ENCODE measurements at regions not wholly inside any gene's neighbourhood (a gene's known extent, or its start where the extent isn't known, plus 50 kb on each side); places are given as distances from the start of the nearest gene placed in this dataset.

- H3K4me3 ChIP-seq (ENCODE audit: low read depth, low read length): no peak overlapping the region
- TF ChIP-seq, protein P1, sequence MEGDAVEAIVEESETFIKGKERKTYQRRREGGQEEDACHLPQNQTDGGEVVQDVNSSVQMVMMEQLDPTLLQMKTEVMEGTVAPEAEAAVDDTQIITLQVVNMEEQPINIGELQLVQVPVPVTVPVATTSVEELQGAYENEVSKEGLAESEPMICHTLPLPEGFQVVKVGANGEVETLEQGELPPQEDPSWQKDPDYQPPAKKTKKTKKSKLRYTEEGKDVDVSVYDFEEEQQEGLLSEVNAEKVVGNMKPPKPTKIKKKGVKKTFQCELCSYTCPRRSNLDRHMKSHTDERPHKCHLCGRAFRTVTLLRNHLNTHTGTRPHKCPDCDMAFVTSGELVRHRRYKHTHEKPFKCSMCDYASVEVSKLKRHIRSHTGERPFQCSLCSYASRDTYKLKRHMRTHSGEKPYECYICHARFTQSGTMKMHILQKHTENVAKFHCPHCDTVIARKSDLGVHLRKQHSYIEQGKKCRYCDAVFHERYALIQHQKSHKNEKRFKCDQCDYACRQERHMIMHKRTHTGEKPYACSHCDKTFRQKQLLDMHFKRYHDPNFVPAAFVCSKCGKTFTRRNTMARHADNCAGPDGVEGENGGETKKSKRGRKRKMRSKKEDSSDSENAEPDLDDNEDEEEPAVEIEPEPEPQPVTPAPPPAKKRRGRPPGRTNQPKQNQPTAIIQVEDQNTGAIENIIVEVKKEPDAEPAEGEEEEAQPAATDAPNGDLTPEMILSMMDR (conservative IDR thresholded peaks at IDR 0.05; ENCODE audit: low read depth, low read length): no peak
- no peak for DNase-seq (ENCODE audit: low read depth)
These were observed 146.1 kb upstream of the NOL4 start for GRCh38 chr18:34370704-34371395.

GRCh38 chr18:34380326-34380725 lies 155.6 kb upstream of the NOL4 start:
- DNase-seq (ENCODE audit: low read depth): no peak
- TF ChIP-seq, protein P1 (conservative IDR thresholded peaks at IDR 0.05; ENCODE audit: low read depth, low read length): no peak
- no peak overlapping the region for H3K4me3 ChIP-seq (ENCODE audit: low read depth, low read length)

DNA sequence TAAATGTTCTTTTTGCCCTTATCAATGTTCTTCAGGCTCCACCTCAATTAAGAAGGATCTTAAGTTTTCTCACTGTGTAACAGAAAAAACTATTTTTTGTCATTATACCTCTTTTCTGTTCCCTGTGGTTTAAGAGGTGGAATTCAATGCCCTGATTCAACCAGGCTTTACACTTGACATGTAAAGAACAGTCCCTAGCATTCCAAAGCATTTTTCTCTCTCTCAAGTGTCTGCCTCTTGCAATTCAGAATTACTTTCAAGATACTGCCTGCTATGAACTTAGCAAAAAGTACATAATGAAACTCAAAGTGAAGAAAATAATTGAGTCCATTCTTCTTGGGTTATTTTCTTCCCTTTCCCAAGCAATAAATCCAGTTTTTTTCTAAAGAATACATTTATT lies 160.6 kb upstream of the NOL4 start:
- DNase-seq (ENCODE audit: low read depth): no peak

GRCh38 chr18:34386803-34387202 lies 162.1 kb upstream of the NOL4 start:
- H3K4me3 ChIP-seq (ENCODE audit: low read depth, low read length): no peak overlapping the region
- TF ChIP-seq, protein P1 (conservative IDR thresholded peaks at IDR 0.05; ENCODE audit: low read depth, low read length): no peak
- no peak for DNase-seq (ENCODE audit: low read depth)

More for the DNA sequence above, 160.6 kb upstream of the NOL4 start:
- TF ChIP-seq, protein P1 (conservative IDR thresholded peaks at IDR 0.05; ENCODE audit: low read depth, low read length): no peak
- no peak overlapping the region for H3K4me3 ChIP-seq (ENCODE audit: low read depth, low read length)

DNA sequence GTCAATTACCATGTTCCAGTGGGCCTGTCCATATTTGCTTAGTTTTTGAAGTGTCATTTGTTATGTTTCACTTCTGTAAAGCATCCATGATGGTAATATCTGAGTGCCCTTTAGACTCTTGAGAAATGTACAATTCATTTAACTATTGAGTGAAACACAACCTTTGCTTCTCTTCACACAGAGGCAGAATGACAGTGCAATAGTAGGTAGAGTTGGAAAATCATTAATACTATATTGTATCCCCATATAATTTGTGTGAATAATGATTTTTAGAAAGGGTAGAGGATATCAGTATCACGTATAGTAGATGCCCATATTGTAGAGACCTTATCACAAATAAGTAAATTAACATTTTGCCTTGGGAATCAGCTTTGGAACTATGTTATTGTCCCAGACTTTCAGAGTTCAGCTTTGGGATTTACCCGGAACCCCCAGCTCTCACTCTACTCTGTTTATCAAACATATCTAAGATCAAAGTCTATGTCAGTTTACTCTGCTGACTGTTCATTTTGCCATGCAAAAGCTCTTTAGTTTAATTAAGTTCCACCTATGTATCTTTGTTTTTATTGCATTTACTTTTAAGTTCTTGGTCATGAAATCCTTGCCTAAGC lies 172.7 kb upstream of the NOL4 start:
- TF ChIP-seq, protein P1 (conservative IDR thresholded peaks at IDR 0.05; ENCODE audit: low read depth, low read length): no peak
- no peak overlapping the region for H3K4me3 ChIP-seq (ENCODE audit: low read depth, low read length)
- no peak for DNase-seq (ENCODE audit: low read depth)

- TF ChIP-seq, protein P1 (conservative IDR thresholded peaks at IDR 0.05; ENCODE audit: low read depth, low read length): no peak
- DNase-seq (ENCODE audit: low read depth): no peak
- no peak overlapping the region for H3K4me3 ChIP-seq (ENCODE audit: low read depth, low read length)
These were observed 175.2 kb upstream of the NOL4 start for GRCh38 chr18:34399892-34400291.

DNA sequence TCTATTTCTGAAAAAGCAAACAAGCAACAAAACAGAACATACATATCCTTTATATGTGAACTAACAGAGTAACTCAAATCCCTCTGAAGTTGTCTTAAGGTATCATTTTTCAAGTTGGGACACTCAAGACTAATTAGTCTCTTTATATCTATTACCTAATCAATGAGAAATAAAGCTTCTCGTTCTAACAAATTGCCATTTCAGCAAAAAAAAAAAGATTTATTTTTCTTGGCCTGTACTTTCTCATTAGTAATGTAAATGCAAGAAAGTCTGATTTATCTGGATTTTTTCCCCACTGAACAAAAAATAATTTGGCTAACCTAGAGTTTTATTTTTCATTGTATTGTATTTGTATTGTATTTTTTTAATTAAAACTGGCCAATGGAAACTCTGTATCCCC lies 176.1 kb upstream of the NOL4 start:
- TF ChIP-seq, protein P1 (conservative IDR thresholded peaks at IDR 0.05; ENCODE audit: low read depth, low read length): no peak
- no peak overlapping the region for H3K4me3 ChIP-seq (ENCODE audit: low read depth, low read length)
- DNase-seq (ENCODE audit: low read depth): no peak
